Smooth muscle cell (in vitro differentiated cells): ENCODE measurements at regions not wholly inside any gene's neighbourhood (a gene's known extent, or its start where the extent isn't known, plus 50 kb on each side); places are given as distances from the start of the nearest gene placed in this dataset.

Experiments
- DNase-seq: peaks from one replicate; lab custom pipeline; 2025; ENCODE audit not compliant: unreplicated experiment; lab: John Stamatoyannopoulos, UW
- H2AFZ ChIP-seq: fragments of 200-600 bp; sonication (generic); 2 replicates; pipeline ENCODE4 v1.6.0; 2016; ENCODE audit warnings: antibody characterized with exemption, low read depth, mild to moderate bottlenecking
- H3F3A ChIP-seq: fragments of 200-600 bp; sonication (generic); 2 replicates; pipeline ENCODE4 v1.6.0; 2017; ENCODE audit warnings: antibody characterized with exemption, low read depth
- H3K27ac ChIP-seq: fragments of 200-600 bp; sonication (generic); 2 replicates; pipeline ENCODE4 v1.5.1; 2016; ENCODE audit warnings: low read depth, mild to moderate bottlenecking
- H3K27me3 ChIP-seq: fragments of 200-600 bp; sonication (generic); 2 replicates; pipeline ENCODE4 v1.6.1; 2016; ENCODE audit warnings: low read depth, mild to moderate bottlenecking
- H3K36me3 ChIP-seq: fragments of 200-600 bp; sonication (generic); 2 replicates; pipeline ENCODE4 v1.5.1; 2016; ENCODE audit warnings: low read depth
- H3K4me1 ChIP-seq: fragments of 200-600 bp; sonication (generic); 2 replicates; pipeline ENCODE4 v1.5.1; 2016; ENCODE audit warnings: low read depth
- H3K4me2 ChIP-seq: fragments of 200-600 bp; sonication (generic); 2 replicates; pipeline ENCODE4 v1.6.0; 2016; ENCODE audit warnings: mild to moderate bottlenecking
- H3K4me3 ChIP-seq: fragments of 200-600 bp; sonication (generic); 2 replicates; pipeline ENCODE4 v1.5.1; 2016; ENCODE audit warnings: mild to moderate bottlenecking
- H3K79me2 ChIP-seq: fragments of 200-600 bp; sonication (generic); 2 replicates; pipeline ENCODE4 v1.6.0; 2016; ENCODE audit warnings: low read depth, mild to moderate bottlenecking
- H3K9ac ChIP-seq: fragments of 200-600 bp; sonication (generic); 2 replicates; pipeline ENCODE4 v1.6.0; 2016; ENCODE audit warnings: low read depth
- H3K9me3 ChIP-seq: fragments of 200-600 bp; sonication (generic); replicated peaks from 2 replicates; pipeline ENCODE4 v1.5.1; 2016; ENCODE audit warnings: low read depth
- H4K20me1 ChIP-seq: fragments of 200-600 bp; sonication (generic); 2 replicates; pipeline ENCODE4 v1.6.0; 2016; ENCODE audit warnings: low read depth
- CTCF ChIP-seq: fragments of 200-600 bp; sonication (generic); IDR thresholded peaks from 2 replicates; pipeline ENCODE4 v1.5.1; 2017; ENCODE audit warnings: borderline replicate concordance, mild to moderate bottlenecking, antibody characterized with exemption; ENCODE audit not compliant: insufficient read depth, poor library complexity, severe bottlenecking
- WGBS: methylation state at CpG from one replicate; pipeline ENCODE4 v1.1.7; 2016; ENCODE audit warnings: low lambda C conversion rate; 5-methylcytosine and 5-hydroxymethylcytosine counted together

GRCh38 chr5:91937121-91937520 is 554.0 kb upstream of the ARRDC3 start:
- no peak overlapping the region for H3K9ac ChIP-seq
- DNase-seq: no peak
- no peaks in the 10 kb centered on the region for H3F3A ChIP-seq
- no peak overlapping the region for H3K4me3 ChIP-seq
- no peaks in the 10 kb centered on the region for H3K9me3 ChIP-seq
- peaks cover 8% of the 10 kb centered on the region for H3K4me1 ChIP-seq
- no peak for TF ChIP-seq CTCF
- no peaks in the 10 kb centered on the region for H3K79me2 ChIP-seq
- no peak overlapping the region for H3K4me2 ChIP-seq
- no peak overlapping the region for H2AFZ ChIP-seq
- H3K27me3 ChIP-seq: no peaks in the 10 kb centered on the region
- no peaks in the 10 kb centered on the region for H3K36me3 ChIP-seq
- H3K27ac ChIP-seq: no peak overlapping the region
- no peaks in the 10 kb centered on the region for H4K20me1 ChIP-seq

- Histone ChIP-seq H4K20me1 (no peaks in the 10 kb centered on the region), H2AFZ (no peak overlapping the region), H3K9ac (no peak overlapping the region), H3K27ac (no peak overlapping the region), H3K36me3 (no peaks in the 10 kb centered on the region), H3K79me2 (no peaks in the 10 kb centered on the region), H3K9me3 (no peaks in the 10 kb centered on the region), H3K4me1 (no peaks in the 10 kb centered on the region), H3K4me2 (no peak overlapping the region), H3F3A (no peaks in the 10 kb centered on the region), H3K27me3 (no peaks in the 10 kb centered on the region), H3K4me3 (no peak overlapping the region)
- WGBS: 90% methylated on average over 1 of the region's 1 CpG
- DNase-seq: no peak
- TF ChIP-seq CTCF: no peak
Measured at GRCh38 chr5:91929522-91929817, 546.4 kb upstream of the ARRDC3 start.

- Histone ChIP-seq H3K36me3 (no peaks in the 10 kb centered on the region), H3K4me3 (no peak overlapping the region), H3K4me1 (no peaks in the 10 kb centered on the region), H3K9ac (no peak overlapping the region), H4K20me1 (no peaks in the 10 kb centered on the region), H3K9me3 (no peaks in the 10 kb centered on the region), H2AFZ (no peak overlapping the region), H3K4me2 (peak overlapping the region; percentile 18), H3K27ac (no peak overlapping the region), H3K27me3 (no peaks in the 10 kb centered on the region), H3K79me2 (no peaks in the 10 kb centered on the region), H3F3A (no peaks in the 10 kb centered on the region)
- TF ChIP-seq CTCF: peak; percentile 74
- DNase-seq: no peak
- 91% methylated on average over 1 of the region's 1 CpG for whole genome bisulfite sequencing
Measured at GRCh38 chr5:91928754-91929521, 545.8 kb upstream of the ARRDC3 start.

- H3K4me3 ChIP-seq: no peak overlapping the region
- no peaks in the 10 kb centered on the region for H3F3A ChIP-seq
- H3K4me2 ChIP-seq: no peak overlapping the region
- WGBS: 92% methylated on average over 2 of the region's 2 CpGs
- no peaks in the 10 kb centered on the region for H3K27me3 ChIP-seq
- DNase-seq: no peak
- no peak for TF ChIP-seq CTCF
- no peak overlapping the region for H3K9ac ChIP-seq
- no peak overlapping the region for H3K27ac ChIP-seq
- H2AFZ ChIP-seq: no peak overlapping the region
- no peaks in the 10 kb centered on the region for H3K36me3 ChIP-seq
- no peaks in the 10 kb centered on the region for H3K79me2 ChIP-seq
- no peaks in the 10 kb centered on the region for H3K9me3 ChIP-seq
- H3K4me1 ChIP-seq: no peaks in the 10 kb centered on the region
- no peaks in the 10 kb centered on the region for H4K20me1 ChIP-seq
Measured at GRCh38 chr5:91927439-91927838, 544.3 kb upstream of the ARRDC3 start.
